Left ventricle myocardium superior (tissue), 1 donor: ENCODE measurements at regions not wholly inside any gene's neighbourhood (a gene's known extent, or its start where the extent isn't known, plus 50 kb on each side); places are given as distances from the start of the nearest gene placed in this dataset.

Source experiments
- ATAC-seq: fragments of 200-7000 bp; cut with Tn5 transposase; one replicate; pipeline ENCODE4 v1.9.1; 2020; ENCODE audit warnings: mild to moderate bottlenecking, moderate library complexity
- DNase-seq: peaks from one replicate; pipeline ENCODE4 v3.0.0-alpha.2; 2020
- intact Hi-C: fragments of 100-400 bp; cut with micrococcal nuclease; formaldehyde crosslinking; loops from one replicate; pipeline ENCODE4 v1.11.0; 2022
- donor health status: DM: no; HTN: yes; CAD: no; lungs with severe emphysema.

- ATAC-seq (peak; percentile 41), DNase-seq (no peak)
- intact Hi-C loops, result no loop called here
These were observed 359.6 kb downstream of the BMP4 start for GRCh38 chr14:53596853-53597525.

DNA sequence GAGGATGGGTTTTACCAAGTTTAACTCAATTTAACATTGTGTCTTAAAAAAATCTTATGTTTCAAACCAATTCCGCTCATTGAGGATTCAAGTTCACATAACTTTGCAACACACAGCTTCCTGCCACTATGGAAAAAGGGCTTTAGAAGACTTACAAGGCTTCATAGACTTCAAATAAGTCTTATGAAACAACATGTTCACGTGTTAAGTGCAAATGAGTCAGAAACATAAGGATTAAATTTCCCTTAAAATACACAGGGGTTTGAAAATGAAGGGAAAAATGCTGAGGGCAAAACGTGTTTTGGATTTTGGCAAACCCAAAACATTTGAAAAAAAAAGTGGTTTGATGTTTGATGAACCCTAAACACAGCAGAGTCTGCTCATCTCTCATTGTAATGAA, 364.8 kb downstream of the BMP4 start:
- DNase-seq, result no peak
- intact Hi-C loops, result no loop called here
- no peak for ATAC-seq

GRCh38 chr14:53581504-53581903, 375.1 kb downstream of the BMP4 start:
- DNase-seq (no peak), ATAC-seq (no peak)
- intact Hi-C loops, result no loop called here

GRCh38 chr14:53571641-53572328, 384.8 kb downstream of the BMP4 start:
- DNase-seq (no peak), ATAC-seq (no peak)
- intact Hi-C loops, result no loop called here

GRCh38 chr14:53570411-53571387, 385.9 kb downstream of the BMP4 start:
- intact Hi-C loops, result no loop called here
- ATAC-seq, result no peak
- no peak for DNase-seq

GRCh38 chr14:53569446-53569845, 387.2 kb downstream of the BMP4 start:
- ATAC-seq (no peak), DNase-seq (no peak)
- intact Hi-C loops, result no loop called here

DNA sequence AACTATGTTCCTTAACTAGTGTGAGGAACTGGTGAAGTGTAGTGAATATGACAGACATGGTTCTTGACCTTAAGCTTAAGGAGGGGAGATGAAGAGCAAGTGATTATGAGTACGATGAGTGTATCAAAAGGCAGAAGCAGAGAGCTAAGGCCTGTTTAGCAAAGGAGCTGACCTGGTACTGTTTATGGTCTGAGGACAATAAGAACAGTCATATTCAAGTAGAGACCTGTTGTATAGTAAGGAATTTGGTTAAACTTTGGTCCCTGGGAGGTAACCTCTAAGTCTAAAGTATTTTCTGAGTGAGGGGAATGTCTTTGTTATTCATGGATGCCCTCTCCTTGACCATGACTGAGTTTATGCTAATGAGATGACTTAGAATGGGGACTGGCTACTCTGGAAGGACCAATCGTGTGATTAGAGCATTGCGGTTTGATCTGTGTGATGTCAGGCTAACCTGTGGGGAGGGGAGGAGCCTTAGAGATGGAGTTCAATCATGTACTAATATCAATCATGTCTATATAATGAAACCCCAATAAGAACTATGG, 389.3 kb downstream of the BMP4 start:
- no peak for ATAC-seq
- DNase-seq, result no peak
- intact Hi-C loops, result no loop called here

DNA sequence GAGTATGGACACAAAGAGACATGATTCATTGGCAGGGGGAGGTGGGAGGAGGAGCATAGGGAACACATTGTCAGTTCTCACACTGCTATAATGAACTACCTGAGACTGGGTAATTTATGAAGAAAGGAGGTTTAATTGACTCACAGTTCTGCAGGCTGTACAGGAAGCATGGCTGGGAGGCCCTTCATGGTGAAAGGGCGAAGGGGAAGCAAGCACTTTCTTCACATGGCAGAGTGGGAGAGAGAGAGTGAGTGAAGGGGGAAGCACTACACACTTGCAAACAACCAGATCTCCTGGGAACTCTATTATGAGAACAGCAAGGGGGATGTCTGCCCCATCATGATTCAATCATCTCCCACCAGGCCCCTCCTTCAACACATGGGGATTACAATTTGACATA, 391.8 kb downstream of the BMP4 start:
- intact Hi-C loops, result no loop called here
- DNase-seq (no peak), ATAC-seq (no peak)

DNA sequence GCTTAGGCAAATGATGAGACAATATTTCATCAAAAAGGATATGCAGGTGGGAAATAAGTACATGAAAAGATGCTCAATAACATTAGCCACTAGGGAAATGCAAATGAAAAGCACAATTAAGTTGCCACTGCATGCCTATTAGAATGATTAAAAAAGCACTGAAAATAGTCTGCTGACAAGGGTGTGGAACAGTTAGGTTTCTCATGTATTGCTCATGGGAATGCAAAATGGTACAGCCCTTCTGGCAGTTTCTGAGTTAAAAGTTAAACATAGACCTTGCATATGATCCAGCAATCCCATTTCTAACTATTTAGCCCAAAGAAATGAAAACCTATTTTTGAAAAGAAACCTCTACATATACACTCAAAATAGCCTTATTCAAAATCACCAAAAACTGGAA, 393.0 kb downstream of the BMP4 start:
- intact Hi-C loops, result no loop called here
- ATAC-seq (no peak), DNase-seq (no peak)

DNA sequence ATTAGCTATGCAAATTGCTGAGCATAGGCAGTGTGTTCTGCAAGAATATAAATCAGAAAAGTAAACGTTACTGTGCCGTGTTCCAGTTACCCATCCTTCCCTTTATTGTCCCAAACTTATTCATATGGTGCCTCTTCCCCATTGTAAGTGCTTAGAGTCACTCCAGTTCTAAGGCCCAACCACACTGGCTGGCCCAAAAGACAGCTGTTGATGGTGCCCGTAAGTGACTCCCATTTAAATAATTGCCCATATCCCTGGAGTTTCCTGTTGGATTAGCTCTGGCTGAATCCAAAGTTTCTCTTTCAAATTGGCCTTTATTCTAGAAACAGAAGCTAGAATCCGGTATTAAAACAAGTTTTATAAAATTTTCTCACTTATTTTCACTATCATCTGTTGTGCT, 400.1 kb upstream of the DDHD1 start:
- intact Hi-C loops, result no loop called here
- DNase-seq, result no peak
- ATAC-seq, result no peak

DNA sequence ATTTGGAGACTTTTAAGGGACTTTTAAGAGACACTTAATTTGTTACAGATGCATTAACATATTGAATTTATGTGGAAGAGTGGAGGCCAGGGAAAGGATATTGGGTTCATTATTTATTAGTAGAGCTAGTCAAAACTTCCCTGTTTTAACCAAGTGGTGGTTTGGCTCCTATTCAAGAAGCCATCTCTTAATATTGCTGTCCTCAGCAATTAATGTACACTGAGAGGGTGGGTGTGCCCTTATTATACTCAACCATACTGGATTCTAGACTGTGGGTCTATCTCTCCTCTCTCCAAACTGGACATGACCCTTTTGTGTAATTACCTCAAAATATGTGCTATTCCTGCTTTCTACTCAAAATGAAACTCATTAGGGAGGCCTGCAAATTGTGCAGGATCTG, 398.7 kb upstream of the DDHD1 start:
- no peak for ATAC-seq
- intact Hi-C loops, result no loop called here

DNA sequence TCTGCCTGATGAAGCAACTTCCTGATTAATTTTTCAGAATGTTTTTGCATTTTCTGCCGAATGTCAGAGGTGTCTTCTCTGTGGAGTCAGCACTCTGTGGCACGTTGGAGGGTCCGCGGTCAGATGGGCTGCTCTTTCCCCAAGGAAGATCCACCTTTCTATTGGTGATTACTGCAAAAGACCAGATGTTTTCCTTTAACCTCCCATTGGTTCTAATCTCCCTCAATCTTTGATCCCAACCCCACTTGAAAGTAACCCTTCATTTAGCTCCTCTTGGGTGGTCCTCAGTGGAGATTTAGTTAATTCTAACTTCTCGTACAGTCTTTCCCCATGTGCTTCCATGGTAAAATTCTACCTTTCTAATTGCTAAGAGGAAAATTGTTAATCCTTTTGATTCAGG, 397.7 kb upstream of the DDHD1 start:
- ATAC-seq (no peak), DNase-seq (no peak)
- intact Hi-C loops, result no loop called here

More for the DNA sequence above, 398.7 kb upstream of the DDHD1 start:
- DNase-seq, result no peak

DNA sequence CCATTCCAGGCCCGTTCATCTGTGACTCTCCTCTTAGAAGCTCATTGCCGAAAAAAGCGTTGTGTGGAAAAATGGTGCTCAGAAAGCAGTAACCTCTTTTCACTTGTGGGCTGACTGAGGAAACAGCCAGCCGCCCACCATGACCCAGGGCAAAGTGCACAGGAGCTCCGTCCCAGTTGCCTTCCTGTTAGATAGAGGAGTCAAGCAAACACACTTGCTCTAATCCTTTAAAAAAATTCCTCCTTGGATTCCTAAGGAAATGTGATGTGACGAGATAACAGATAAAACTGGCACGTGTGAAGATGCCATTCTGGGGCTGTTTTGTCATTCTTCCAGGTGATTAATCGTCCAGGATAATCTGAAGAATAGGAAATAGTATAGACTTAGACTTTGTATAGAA, 396.8 kb upstream of the DDHD1 start:
- no peak for ATAC-seq
- intact Hi-C loops, result no loop called here
- DNase-seq, result no peak

DNA sequence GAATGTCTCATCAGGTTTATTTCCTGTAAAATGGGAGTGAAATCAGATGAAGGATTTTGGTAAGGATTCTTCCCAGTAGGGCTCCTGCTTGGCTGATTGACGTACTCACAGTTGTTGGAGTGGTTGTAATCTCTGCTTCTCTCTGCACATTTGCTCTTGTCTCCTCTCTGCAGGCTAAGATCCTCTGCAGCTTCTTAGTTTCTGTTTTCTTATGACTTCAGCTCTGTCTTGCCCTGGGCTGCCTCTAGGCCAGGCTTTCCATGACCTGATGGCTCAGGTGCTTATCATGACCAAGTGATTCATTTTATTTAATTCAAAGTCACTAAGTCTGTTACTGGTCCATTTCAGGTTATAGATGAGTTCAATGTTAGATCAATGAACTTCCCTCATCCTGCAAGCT, 394.5 kb upstream of the DDHD1 start:
- intact Hi-C loops, result no loop called here

GRCh38 chr14:53545217-53545616, 392.1 kb upstream of the DDHD1 start:
- no peak for DNase-seq
- intact Hi-C loops, result no loop called here
- no peak for ATAC-seq

More for the DNA sequence above, 394.5 kb upstream of the DDHD1 start:
- ATAC-seq (no peak), DNase-seq (no peak)

DNA sequence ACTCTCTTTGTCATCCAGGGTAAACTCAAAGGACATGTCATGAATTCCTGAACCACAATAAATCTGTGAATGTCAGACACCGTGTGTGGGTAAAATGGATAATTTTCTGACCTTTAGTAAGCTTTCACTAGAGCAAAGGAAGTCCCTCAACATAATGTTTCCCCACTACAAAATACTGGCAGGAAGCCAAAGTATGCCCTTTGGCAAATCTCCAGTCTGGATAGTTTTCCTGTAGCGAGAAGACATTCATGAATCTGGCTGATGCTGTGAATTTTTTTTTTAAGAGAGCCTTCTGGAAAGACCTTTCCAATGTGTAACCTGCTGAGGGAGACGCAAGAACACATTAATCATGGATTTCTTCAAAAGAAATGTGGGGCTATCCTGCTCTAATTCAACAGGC, 389.6 kb upstream of the DDHD1 start:
- intact Hi-C loops, result loop anchor here (5.0 kb wide), 1 partner anchor 630 kb away; no protein-coding TSS in a partner anchor
- DNase-seq, result no peak
- no peak for ATAC-seq

- ATAC-seq (no peak), DNase-seq (no peak)
- intact Hi-C loops, result loop anchor here (5.0 kb wide), 1 partner anchor 631 kb away; no protein-coding TSS in a partner anchor
These were observed 388.3 kb upstream of the DDHD1 start for GRCh38 chr14:53541411-53541810.

- ATAC-seq (peak; percentile 92), DNase-seq (peak; percentile 75)
- intact Hi-C loops, result loop anchor here (5.0 to 10.0 kb wide), 2 partner anchors 633 to 795 kb away; no protein-coding TSS in a partner anchor
These were observed 386.5 kb upstream of the DDHD1 start for GRCh38 chr14:53539489-53540126.

DNA sequence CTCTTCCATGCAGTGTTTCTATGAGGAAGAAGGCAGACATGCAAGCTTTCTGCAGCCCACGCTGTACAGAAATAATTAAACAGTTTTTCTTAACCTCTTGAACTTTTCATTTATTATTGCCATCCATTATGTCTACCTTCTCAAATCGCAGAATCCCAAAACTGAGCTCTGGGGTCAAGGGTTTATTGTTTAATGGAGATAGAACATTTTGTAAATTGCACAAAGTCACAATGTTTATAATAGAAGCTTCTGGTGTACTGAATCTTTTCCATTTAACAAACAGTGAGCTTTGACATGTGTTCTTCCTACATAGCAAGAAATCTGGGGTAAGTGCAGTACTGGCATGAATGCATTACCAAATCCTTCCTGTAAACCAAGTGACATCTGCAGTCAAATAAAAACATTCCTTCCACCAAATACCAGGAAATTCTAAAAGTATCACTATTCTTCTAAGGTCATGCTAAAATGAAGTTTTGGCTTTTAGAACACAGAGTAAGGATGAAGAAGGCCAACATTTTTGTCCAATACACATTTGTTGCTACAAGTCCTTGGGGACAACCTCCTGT, 385.3 kb upstream of the DDHD1 start:
- ATAC-seq (peak; percentile 69), DNase-seq (no peak)
- intact Hi-C loops, result loop anchor here (10.0 kb wide), 1 partner anchor 796 kb away; no protein-coding TSS in a partner anchor
